Gastroesophageal sphincter (tissue), 3 donors: ENCODE measurements at regions not wholly inside any gene's neighbourhood (a gene's known extent, or its start where the extent isn't known, plus 50 kb on each side); places are given as distances from the start of the nearest gene placed in this dataset.

Experiments used
- CTCF ChIP-seq, 4 experiments: fragments of 200-600 bp in 2 of 4; fragments of 450-650 bp in 2 of 4; sonication (generic) in 1 of 4; IDR thresholded peaks; one replicate each; pipeline ENCODE4 v1.5.1; 2017 to 2019; ENCODE audit warnings: antibody characterized with exemption in 4 of 4, mild to moderate bottlenecking in 2 of 4, moderate library complexity in 2 of 4
- POLR2A ChIP-seq, 2 donors: fragments of 450-650 bp; IDR thresholded peaks; one replicate each; pipeline ENCODE4 v1.6.1; 2017; ENCODE audit warnings: antibody characterized with exemption in 2 of 2, mild to moderate bottlenecking in 2 of 2, moderate library complexity in 1 of 2
- POLR2AphosphoS5 ChIP-seq: sonication (generic); formaldehyde crosslinking; IDR thresholded peaks from one replicate; pipeline ENCODE4 v1.6.1; 2017; ENCODE audit warnings: antibody characterized with exemption

- TF ChIP-seq CTCF (IDR thresholded peaks at IDR 0.05) (no peak), POLR2AphosphoS5 (no peak), POLR2A (IDR thresholded peaks at IDR 0.05) (no peak)
Observed at GRCh38 chr5:164233791-164234190, 728.4 kb downstream of the MAT2B start.
